Activated CD4-positive, alpha-beta T cell treated with anti-CD3 and anti-CD28 coated beads, Interleukin-2, amount 50 U/mL, for 16 hours (primary cell): ENCODE measurements at regions not wholly inside any gene's neighbourhood (a gene's known extent, or its start where the extent isn't known, plus 50 kb on each side); places are given as distances from the start of the nearest gene placed in this dataset.

Source experiments
- DNase-seq: peaks from one replicate; pipeline ENCODE4 v3.0.0-alpha.2; 2020

GRCh38 chr6:133187657-133188453, 53.3 kb upstream of the EYA4 start:
- DNase-seq, result no peak

GRCh38 chr6:133190912-133191311, 50.2 kb upstream of the EYA4 start:
- no peak for DNase-seq

GRCh38 chr6:133191323-133191722, 49.8 kb upstream of the EYA4 start:
- DNase-seq, result no peak
